Fibroblast of skin of back (primary cell): ENCODE measurements at regions not wholly inside any gene's neighbourhood (a gene's known extent, or its start where the extent isn't known, plus 50 kb on each side); places are given as distances from the start of the nearest gene placed in this dataset.

ENCODE experiments used
- DNase-seq: peaks from one replicate; pipeline ENCODE4 v3.0.0-alpha.2; 2013

GRCh38 chr1:70895531-70895930, 152.1 kb downstream of the PTGER3 start:
- DNase-seq = no peak

GRCh38 chr1:70896224-70896623, 151.4 kb downstream of the PTGER3 start:
- DNase-seq = peak; percentile 12

GRCh38 chr1:70897273-70897672, 150.3 kb downstream of the PTGER3 start:
- no peak for DNase-seq

- DNase-seq = peak; percentile 11
Measured at GRCh38 chr1:70899735-70900134, 147.9 kb downstream of the PTGER3 start.

GRCh38 chr1:70902211-70902610, 145.4 kb downstream of the PTGER3 start:
- DNase-seq = no peak

- no peak for DNase-seq
Measured at GRCh38 chr1:70906800-70907199, 140.8 kb downstream of the PTGER3 start.

- no peak for DNase-seq
Measured at GRCh38 chr1:70907563-70908310, 139.9 kb downstream of the PTGER3 start.

- DNase-seq = no peak
Measured at GRCh38 chr1:70909262-70909822, 138.3 kb downstream of the PTGER3 start.

- no peak for DNase-seq
Measured at GRCh38 chr1:70910013-70910412, 137.6 kb downstream of the PTGER3 start.

GRCh38 chr1:70911861-70912260, 135.8 kb downstream of the PTGER3 start:
- no peak for DNase-seq

GRCh38 chr1:70914224-70914623, 133.4 kb downstream of the PTGER3 start:
- no peak for DNase-seq

GRCh38 chr1:70915258-70916033, 132.2 kb downstream of the PTGER3 start:
- DNase-seq = no peak

- DNase-seq = no peak
Measured at GRCh38 chr1:70916034-70916427, 131.6 kb downstream of the PTGER3 start.

GRCh38 chr1:70919706-70920323, 127.8 kb downstream of the PTGER3 start:
- no peak for DNase-seq
